ENCODE measurements at regions not wholly inside any gene's neighbourhood (a gene's known extent, or its start where the extent isn't known, plus 50 kb on each side); places are given as distances from the start of the nearest gene placed in this dataset.

GRCh38 chr3:104832530-104832929 lies 534.2 kb upstream of the ALCAM start:
- intact Hi-C loops (cut with DNase I): no loop called here

GRCh38 chr3:104835376-104835775 lies 531.3 kb upstream of the ALCAM start:
- no peaks in the 10 kb centered on the region for H3K27me3 ChIP-seq
- H3K4me3 ChIP-seq: no peak overlapping the region
- no peaks in the 10 kb centered on the region for H3K9me3 ChIP-seq
- no peaks in the 10 kb centered on the region for H3K4me1 ChIP-seq
- no peak overlapping the region for H3K27ac ChIP-seq
- WGBS, 2 donors: 54 to 60% methylated on average over 1 of the region's 1 CpG
- intact Hi-C loops (cut with DNase I): no loop called here
- TF ChIP-seq CTCF (IDR thresholded peaks at IDR 0.05): no peak
- TF ChIP-seq POLR2AphosphoS5 (IDR thresholded peaks at IDR 0.05): no peak
- TF ChIP-seq EP300 (IDR thresholded peaks at IDR 0.05): no peak
- no peak for TF ChIP-seq POLR2A (IDR thresholded peaks at IDR 0.05)
- no peak for DNase-seq
- H3K36me3 ChIP-seq: no peaks in the 10 kb centered on the region

More at GRCh38 chr3:104832530-104832929, 534.2 kb upstream of the ALCAM start:
- Histone ChIP-seq H3K27me3 (no peaks in the 10 kb centered on the region), H3K9me3 (no peaks in the 10 kb centered on the region), H3K36me3 (no peaks in the 10 kb centered on the region), H3K27ac (no peak overlapping the region), H3K4me3 (no peak overlapping the region), H3K4me1 (no peaks in the 10 kb centered on the region)
- no peak for DNase-seq
- TF ChIP-seq POLR2A (IDR thresholded peaks at IDR 0.05): no peak
- no peak for TF ChIP-seq POLR2AphosphoS5 (IDR thresholded peaks at IDR 0.05)
- no peak for TF ChIP-seq CTCF (IDR thresholded peaks at IDR 0.05)
- no peak for TF ChIP-seq EP300 (IDR thresholded peaks at IDR 0.05)

- WGBS, 2 donors: 26 to 41% methylated on average over 2 of the region's 2 CpGs
- DNase-seq: no peak
- H3K4me3 ChIP-seq: no peak overlapping the region
- intact Hi-C loops (cut with DNase I): no loop called here
- no peaks in the 10 kb centered on the region for H3K4me1 ChIP-seq
- no peaks in the 10 kb centered on the region for H3K36me3 ChIP-seq
- TF ChIP-seq CTCF (IDR thresholded peaks at IDR 0.05) (no peak), POLR2A (IDR thresholded peaks at IDR 0.05) (no peak), EP300 (IDR thresholded peaks at IDR 0.05) (no peak), POLR2AphosphoS5 (IDR thresholded peaks at IDR 0.05) (no peak)
- H3K9me3 ChIP-seq: no peaks in the 10 kb centered on the region
- no peak overlapping the region for H3K27ac ChIP-seq
- H3K27me3 ChIP-seq: no peaks in the 10 kb centered on the region
These were observed 520.4 kb upstream of the ALCAM start for GRCh38 chr3:104846270-104846669.

GRCh38 chr3:104849070-104849469 lies 517.6 kb upstream of the ALCAM start:
- H3K4me1 ChIP-seq: no peaks in the 10 kb centered on the region
- TF ChIP-seq POLR2AphosphoS5 (IDR thresholded peaks at IDR 0.05) (no peak), CTCF (IDR thresholded peaks at IDR 0.05) (no peak), EP300 (IDR thresholded peaks at IDR 0.05) (no peak), POLR2A (IDR thresholded peaks at IDR 0.05) (no peak)
- DNase-seq: no peak
- intact Hi-C loops (cut with DNase I): no loop called here
- no peak overlapping the region for H3K27ac ChIP-seq
- no peak overlapping the region for H3K4me3 ChIP-seq
- no peaks in the 10 kb centered on the region for H3K9me3 ChIP-seq
- H3K27me3 ChIP-seq: no peaks in the 10 kb centered on the region
- WGBS, 2 donors: 89% methylated on average over 2 of the region's 2 CpGs
- H3K36me3 ChIP-seq: no peaks in the 10 kb centered on the region

- no peaks in the 10 kb centered on the region for H3K4me1 ChIP-seq
- intact Hi-C loops (cut with DNase I): no loop called here
- no peaks in the 10 kb centered on the region for H3K9me3 ChIP-seq
- no peaks in the 10 kb centered on the region for H3K27me3 ChIP-seq
- WGBS, 2 donors: 74 to 82% methylated on average over 2 of the region's 2 CpGs
- TF ChIP-seq CTCF (IDR thresholded peaks at IDR 0.05): no peak
- DNase-seq: no peak
- H3K4me3 ChIP-seq: no peak overlapping the region
- H3K27ac ChIP-seq: no peak overlapping the region
- no peaks in the 10 kb centered on the region for H3K36me3 ChIP-seq
These were observed 512.2 kb upstream of the ALCAM start for GRCh38 chr3:104854468-104854867.

All from sigmoid colon (tissue), 6 donors.